Neural crest cell (in vitro differentiated cells): ENCODE measurements at regions not wholly inside any gene's neighbourhood (a gene's known extent, or its start where the extent isn't known, plus 50 kb on each side); places are given as distances from the start of the nearest gene placed in this dataset.
A peak's percentile ranks its signal among the peaks of the same experiment; 100 is the strongest.

Source experiments
- DNase-seq: peaks from one replicate; pipeline ENCODE4 v3.0.0; 2021; ENCODE audit warnings: low read depth, mixed read lengths, low spot score
- H3K27ac Mint-ChIP-seq: one replicate; pipeline ENCODE4 v1.8.0; 2021; ENCODE audit warnings: mild to moderate bottlenecking, mixed read lengths; ENCODE audit not compliant: unreplicated experiment
- H3K27me3 Mint-ChIP-seq: 2 replicates; pipeline ENCODE4 v1.8.0; 2021; ENCODE audit warnings: low read depth, mild to moderate bottlenecking, mixed read lengths
- H3K36me3 Mint-ChIP-seq: 2 replicates; pipeline ENCODE4 v1.8.0; 2021; ENCODE audit warnings: low read depth, mild to moderate bottlenecking, mixed read lengths
- H3K4me1 Mint-ChIP-seq: 2 replicates; pipeline ENCODE4 v1.8.0; 2021; ENCODE audit warnings: mixed read lengths
- H3K4me3 Mint-ChIP-seq: one replicate; pipeline ENCODE4 v1.8.0; 2021; ENCODE audit warnings: mild to moderate bottlenecking, mixed read lengths
- H3K9me3 Mint-ChIP-seq: 2 replicates; pipeline ENCODE4 v1.8.0; 2021; ENCODE audit warnings: mixed read lengths
- CTCF ChIP-seq: fragments of 200-600 bp; sonication (generic); conservative IDR thresholded peaks from 2 replicates; pipeline ENCODE4 v1.5.0; 2021; ENCODE audit warnings: antibody characterized with exemption, mild to moderate bottlenecking

DNA sequence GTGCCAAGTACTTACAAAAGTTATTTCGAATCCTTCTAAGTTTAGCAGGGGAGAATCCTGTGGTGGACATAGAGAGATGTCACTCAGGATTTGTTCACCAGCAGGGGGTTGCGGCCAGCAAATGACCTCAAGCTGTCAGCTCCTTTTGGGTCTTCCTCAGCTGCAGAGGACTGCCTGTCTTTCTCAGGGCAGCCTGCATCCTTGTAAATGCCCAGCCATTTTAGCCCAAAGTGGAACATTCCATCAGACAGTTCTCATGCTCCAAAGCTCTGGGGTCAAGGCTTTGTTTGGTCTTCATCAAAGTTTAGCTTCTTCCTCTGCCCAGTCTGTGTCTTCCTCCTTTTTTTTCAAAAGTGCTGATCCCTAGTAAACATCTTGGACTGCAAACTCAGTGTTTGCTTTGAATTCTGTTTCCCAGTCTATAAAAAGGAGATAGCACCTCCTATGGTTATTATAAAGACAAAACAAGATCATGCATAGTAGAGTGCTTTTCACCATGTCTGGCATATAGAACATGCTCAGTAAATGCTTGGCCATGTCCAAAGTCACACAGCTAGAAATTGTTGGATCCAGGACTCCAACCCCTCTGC lies 156.4 kb upstream of the GATB start:
- Mint-ChIP-seq H3K4me3 (no peak overlapping the region), H3K9me3 (peaks cover 12% of the 10 kb centered on the region), H3K27me3 (no peaks in the 10 kb centered on the region), H3K4me1 (peaks cover 16% of the 10 kb centered on the region), H3K27ac (no peak overlapping the region), H3K36me3 (no peaks in the 10 kb centered on the region)
- TF ChIP-seq CTCF, result peak; percentile 6
- DNase-seq, result no peak

GRCh38 chr4:151912632-151913031 lies 151.8 kb upstream of the GATB start:
- H3K9me3 Mint-ChIP-seq, result peaks cover 12% of the 10 kb centered on the region
- no peak overlapping the region for H3K27ac Mint-ChIP-seq
- no peak for TF ChIP-seq CTCF
- no peaks in the 10 kb centered on the region for H3K27me3 Mint-ChIP-seq
- no peak for DNase-seq
- no peak overlapping the region for H3K4me3 Mint-ChIP-seq
- H3K36me3 Mint-ChIP-seq, result no peaks in the 10 kb centered on the region
- peaks cover 16% of the 10 kb centered on the region for H3K4me1 Mint-ChIP-seq

DNA sequence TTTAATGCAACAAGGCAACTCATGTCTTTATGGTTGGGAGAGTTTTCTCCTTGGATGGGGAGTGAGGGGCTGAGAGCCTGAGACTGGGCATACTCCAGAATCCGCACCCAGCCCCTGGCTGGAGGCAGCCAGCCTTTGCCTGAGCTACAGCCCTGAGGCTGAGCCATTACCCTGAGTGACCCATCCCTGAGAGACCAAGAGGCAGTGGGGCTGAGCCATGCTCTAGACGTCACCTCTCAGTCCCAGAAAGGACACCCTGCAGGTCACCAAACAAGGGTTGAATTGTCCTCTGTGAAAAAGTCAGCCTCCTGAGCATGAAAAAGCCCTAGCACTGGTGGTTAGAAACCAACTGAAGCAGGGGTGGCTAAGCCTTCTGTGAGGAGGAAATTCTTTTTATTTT lies 151.2 kb upstream of the GATB start:
- H3K27ac Mint-ChIP-seq, result peak overlapping the region; percentile 27
- H3K4me1 Mint-ChIP-seq, result peaks cover 9% of the 10 kb centered on the region
- H3K4me3 Mint-ChIP-seq, result no peak overlapping the region
- no peak for DNase-seq
- H3K27me3 Mint-ChIP-seq, result no peaks in the 10 kb centered on the region
- no peak for TF ChIP-seq CTCF
- peaks cover 12% of the 10 kb centered on the region for H3K9me3 Mint-ChIP-seq
- H3K36me3 Mint-ChIP-seq, result no peaks in the 10 kb centered on the region

- H3K27me3 Mint-ChIP-seq, result no peaks in the 10 kb centered on the region
- TF ChIP-seq CTCF, result no peak
These were observed 148.1 kb upstream of the GATB start for GRCh38 chr4:151908734-151909497.

GRCh38 chr4:151908201-151908600 lies 147.4 kb upstream of the GATB start:
- Mint-ChIP-seq H3K4me3 (no peak overlapping the region), H3K27ac (no peak overlapping the region), H3K36me3 (no peaks in the 10 kb centered on the region), H3K4me1 (peaks cover 7% of the 10 kb centered on the region), H3K27me3 (no peaks in the 10 kb centered on the region), H3K9me3 (peaks cover 10% of the 10 kb centered on the region)
- DNase-seq, result no peak
- no peak for TF ChIP-seq CTCF

More at GRCh38 chr4:151908734-151909497, 148.1 kb upstream of the GATB start:
- Mint-ChIP-seq H3K4me1 (peaks cover 7% of the 10 kb centered on the region), H3K27ac (no peak overlapping the region), H3K9me3 (peaks cover 10% of the 10 kb centered on the region), H3K36me3 (no peaks in the 10 kb centered on the region), H3K4me3 (no peak overlapping the region)
- no peak for DNase-seq
